OCI-LY7 (cell line): ENCODE measurements at regions not wholly inside any gene's neighbourhood (a gene's known extent, or its start where the extent isn't known, plus 50 kb on each side); places are given as distances from the start of the nearest gene placed in this dataset.

ENCODE experiments used
- BruUV-seq: library from RNA; stranded (reverse); fragments of 400-500 nt; replicated peaks from 2 replicates; lab custom pipeline; 2021; lab: Mats Ljungman, UMichigan
- CTCF ChIA-PET: fragments of 300-600 bp; sonication (Branson Sonifier 250); formaldehyde crosslinking; loops from one replicate; lab custom pipeline; 2022; ENCODE audit warnings: antibody characterized with exemption; ENCODE audit not compliant: unreplicated experiment; lab: Charles Lee
- POLR2A ChIA-PET: fragments of 300-600 bp; sonication (Branson Sonifier 250); formaldehyde crosslinking; loops from one replicate; lab custom pipeline; 2022; ENCODE audit warnings: antibody characterized with exemption; lab: Charles Lee
- DNase-seq: peaks from one replicate; pipeline ENCODE4 v3.0.0-alpha.2; 2015; ENCODE audit warnings: low spot score
- H2AFZ ChIP-seq: fragments of 200-600 bp; sonication (generic), shearing (Covaris generic); 2 replicates; pipeline ENCODE4 v1.6.1; 2014; ENCODE audit warnings: mild to moderate bottlenecking, antibody characterized with exemption, low read length, moderate library complexity
- H3K27ac ChIP-seq: fragments of 200-600 bp; sonication (generic); 2 replicates; pipeline ENCODE4 v1.5.1; 2014; ENCODE audit warnings: mixed run types, low read depth, mild to moderate bottlenecking, moderate library complexity, low read length, inconsistent platforms; ENCODE audit not compliant: poor library complexity, severe bottlenecking
- H3K36me3 ChIP-seq: fragments of 200-600 bp; sonication (generic); 2 replicates; pipeline ENCODE4 v1.6.1; 2014; ENCODE audit warnings: mild to moderate bottlenecking, antibody characterized with exemption, low read length, moderate library complexity, mixed read lengths; ENCODE audit not compliant: insufficient read depth
- H3K4me1 ChIP-seq: fragments of 200-600 bp; sonication (generic); 2 replicates; pipeline ENCODE4 v1.5.1; 2014; ENCODE audit warnings: mild to moderate bottlenecking, low read length; ENCODE audit not compliant: insufficient read depth, poor library complexity, severe bottlenecking
- H3K4me2 ChIP-seq: fragments of 200-600 bp; sonication (generic); 2 replicates; pipeline ENCODE4 v1.6.1; 2014; ENCODE audit warnings: mild to moderate bottlenecking, low read length
- H3K4me3 ChIP-seq: fragments of 200-600 bp; sonication (generic); 2 replicates; pipeline ENCODE4 v1.5.1; 2014; ENCODE audit warnings: mild to moderate bottlenecking, low read depth, low read length; ENCODE audit not compliant: poor library complexity, severe bottlenecking
- H3K79me2 ChIP-seq: fragments of 200-600 bp; sonication (generic); 2 replicates; pipeline ENCODE4 v1.6.1; 2016; ENCODE audit warnings: low read depth, mild to moderate bottlenecking, low read length, moderate library complexity, mixed read lengths; ENCODE audit not compliant: insufficient read depth
- H3K9me2 ChIP-seq: fragments of 200-600 bp; sonication (generic); 2 replicates; pipeline ENCODE4 v1.6.1; 2016; ENCODE audit warnings: mild to moderate bottlenecking, low read length, mixed read lengths; ENCODE audit not compliant: insufficient read depth
- H3K9me3 ChIP-seq: fragments of 200-600 bp; sonication (generic); 2 replicates; pipeline ENCODE4 v1.6.1; 2014; ENCODE audit warnings: mild to moderate bottlenecking, mixed run types, low read length, mixed read lengths
- H4K20me1 ChIP-seq: fragments of 200-600 bp; sonication (generic); 2 replicates; pipeline ENCODE4 v1.6.1; 2014; ENCODE audit warnings: mild to moderate bottlenecking, antibody characterized with exemption, low read length, moderate library complexity, mixed read lengths; ENCODE audit not compliant: insufficient read depth
- EZH2phosphoT487 ChIP-seq: fragments of 200-600 bp; sonication (generic); IDR thresholded peaks from 2 replicates; pipeline ENCODE4 v1.6.1; 2018; ENCODE audit warnings: low read depth, borderline replicate concordance, mild to moderate bottlenecking, mixed run types, antibody characterized with exemption, low read length, moderate library complexity, mixed read lengths
- intact Hi-C: fragments of 100-400 bp; cut with micrococcal nuclease; formaldehyde crosslinking; loops from one replicate; pipeline ENCODE4 v1.10.0; 2022; ENCODE audit not compliant: unreplicated experiment
- TF ChIP-seq, protein P1 (sequence below): fragments of 200-600 bp; sonication (generic); conservative IDR thresholded peaks from 2 replicates; pipeline ENCODE4 v1.5.1; 2014; ENCODE audit warnings: mild to moderate bottlenecking, antibody characterized with exemption, low read length, moderate library complexity, mixed read lengths

DNA sequence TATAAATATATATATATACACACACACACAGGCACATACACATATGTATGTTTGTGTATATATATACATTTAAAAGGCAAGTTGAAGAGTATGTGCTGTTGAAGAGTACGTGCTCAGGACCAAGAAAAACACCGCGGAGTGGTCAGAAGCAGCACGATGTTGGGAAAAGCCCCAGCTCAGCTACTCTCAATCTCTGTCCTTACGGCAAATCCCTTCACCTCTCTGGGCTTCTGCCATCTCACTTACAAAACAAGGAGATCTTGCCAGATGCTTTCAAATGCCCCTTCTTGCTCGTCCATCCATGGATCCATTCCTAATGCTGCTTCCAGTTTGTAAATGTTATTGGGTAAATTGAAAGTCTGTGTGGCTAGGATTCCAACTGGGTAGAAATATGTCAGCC lies 333.9 kb downstream of the BCL11A start:
- Histone ChIP-seq H3K4me3 (no peak overlapping the region), H3K36me3 (no peaks in the 10 kb centered on the region), H3K9me2 (no peaks in the 10 kb centered on the region), H4K20me1 (no peaks in the 10 kb centered on the region), H3K4me2 (no peak overlapping the region), H3K9me3 (no peaks in the 10 kb centered on the region), H3K4me1 (no peaks in the 10 kb centered on the region), H3K27ac (no peak overlapping the region), H3K79me2 (no peaks in the 10 kb centered on the region), H2AFZ (no peak overlapping the region)
- ChIA-PET CTCF (no interaction called here), POLR2A (interaction anchor here (0.6 kb wide), 1 partner anchor 41 kb away, joined by 3 read pairs; no protein-coding TSS in a partner anchor)
- no TSS peak for BruUV-seq
- DNase-seq = no peak
- TF ChIP-seq, protein P1, sequence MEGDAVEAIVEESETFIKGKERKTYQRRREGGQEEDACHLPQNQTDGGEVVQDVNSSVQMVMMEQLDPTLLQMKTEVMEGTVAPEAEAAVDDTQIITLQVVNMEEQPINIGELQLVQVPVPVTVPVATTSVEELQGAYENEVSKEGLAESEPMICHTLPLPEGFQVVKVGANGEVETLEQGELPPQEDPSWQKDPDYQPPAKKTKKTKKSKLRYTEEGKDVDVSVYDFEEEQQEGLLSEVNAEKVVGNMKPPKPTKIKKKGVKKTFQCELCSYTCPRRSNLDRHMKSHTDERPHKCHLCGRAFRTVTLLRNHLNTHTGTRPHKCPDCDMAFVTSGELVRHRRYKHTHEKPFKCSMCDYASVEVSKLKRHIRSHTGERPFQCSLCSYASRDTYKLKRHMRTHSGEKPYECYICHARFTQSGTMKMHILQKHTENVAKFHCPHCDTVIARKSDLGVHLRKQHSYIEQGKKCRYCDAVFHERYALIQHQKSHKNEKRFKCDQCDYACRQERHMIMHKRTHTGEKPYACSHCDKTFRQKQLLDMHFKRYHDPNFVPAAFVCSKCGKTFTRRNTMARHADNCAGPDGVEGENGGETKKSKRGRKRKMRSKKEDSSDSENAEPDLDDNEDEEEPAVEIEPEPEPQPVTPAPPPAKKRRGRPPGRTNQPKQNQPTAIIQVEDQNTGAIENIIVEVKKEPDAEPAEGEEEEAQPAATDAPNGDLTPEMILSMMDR = no peak
- TF ChIP-seq EZH2phosphoT487 = no peak
- intact Hi-C loops = no loop called here

DNA sequence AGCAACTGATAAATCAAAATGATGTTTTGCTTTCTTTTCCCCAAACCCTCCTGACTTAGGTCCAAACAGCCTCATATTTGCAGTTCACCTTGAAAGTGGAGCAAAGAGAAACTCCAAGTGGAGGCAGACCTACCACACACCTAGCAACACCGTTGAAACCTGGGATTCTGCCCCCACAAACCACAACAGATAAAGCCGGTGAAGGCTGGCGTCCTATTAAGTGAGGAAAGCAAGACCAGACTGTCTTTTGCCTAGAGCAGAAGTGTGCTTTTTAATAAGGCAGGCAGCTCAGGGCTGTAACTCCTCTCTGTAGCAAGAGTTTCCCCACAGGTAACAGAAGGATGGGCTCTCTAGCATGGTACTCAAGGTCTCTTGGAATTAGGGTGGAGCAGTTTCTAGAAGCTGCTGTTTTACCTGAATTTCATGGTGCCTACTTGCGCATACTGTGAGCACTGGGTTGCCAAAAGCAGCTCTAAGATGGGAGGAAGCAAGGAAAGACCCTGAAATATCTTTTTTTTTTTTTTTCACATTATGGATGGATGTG lies 336.9 kb downstream of the BCL11A start:
- no TSS peak for BruUV-seq
- intact Hi-C loops = no loop called here
- CTCF ChIA-PET = no interaction called here

DNA sequence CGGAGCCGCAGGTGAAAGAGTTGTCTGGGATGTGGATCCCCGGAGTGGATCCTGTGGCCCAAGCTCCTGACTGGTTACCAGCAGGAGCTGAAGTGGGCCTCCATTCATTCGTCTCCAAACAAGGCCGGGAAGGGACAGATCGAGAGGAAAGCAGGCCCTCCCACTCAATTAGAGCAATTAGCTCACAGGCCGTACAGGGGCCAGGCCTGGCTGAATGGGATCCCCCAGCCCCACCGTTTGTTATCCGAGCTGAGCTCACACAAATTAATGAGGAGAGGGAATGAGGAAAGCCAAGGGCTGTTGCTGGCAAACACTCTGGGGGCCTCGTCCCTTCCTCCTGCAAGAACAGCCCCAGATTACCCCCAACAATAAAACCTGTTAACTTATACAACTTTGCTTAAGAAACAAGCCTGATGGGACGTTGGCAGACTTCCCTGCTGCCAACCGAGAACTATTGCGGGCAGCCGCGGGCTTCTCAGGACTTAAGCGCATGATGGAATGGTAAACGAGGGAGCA lies 338.0 kb downstream of the BCL11A start:
- Histone ChIP-seq H3K9me3 (no peaks in the 10 kb centered on the region), H3K4me1 (no peaks in the 10 kb centered on the region), H3K79me2 (no peaks in the 10 kb centered on the region), H3K4me2 (no peak overlapping the region), H3K4me3 (no peak overlapping the region), H4K20me1 (no peaks in the 10 kb centered on the region), H3K36me3 (no peaks in the 10 kb centered on the region), H3K27ac (no peak overlapping the region), H2AFZ (no peak overlapping the region), H3K9me2 (no peaks in the 10 kb centered on the region)
- BruUV-seq = no TSS peak
- intact Hi-C loops = no loop called here
- CTCF ChIA-PET = interaction anchor here (0.6 kb wide), 1 partner anchor 757 kb away, joined by 4 read pairs; no protein-coding TSS in a partner anchor
- POLR2A ChIA-PET = no interaction called here
- TF ChIP-seq EZH2phosphoT487 = no peak
- TF ChIP-seq, protein P1 = no peak
- DNase-seq = no peak

More for the DNA sequence above, 336.9 kb downstream of the BCL11A start:
- TF ChIP-seq, protein P1 = no peak
- TF ChIP-seq EZH2phosphoT487 = no peak
- Histone ChIP-seq H3K79me2 (no peaks in the 10 kb centered on the region), H3K4me3 (no peak overlapping the region), H3K9me3 (no peaks in the 10 kb centered on the region), H4K20me1 (no peaks in the 10 kb centered on the region), H2AFZ (peak overlapping the region; percentile 35), H3K4me2 (no peak overlapping the region), H3K9me2 (no peaks in the 10 kb centered on the region), H3K27ac (no peak overlapping the region), H3K36me3 (no peaks in the 10 kb centered on the region), H3K4me1 (no peaks in the 10 kb centered on the region)
- no peak for DNase-seq
- POLR2A ChIA-PET = no interaction called here
